ENCODE measurements at regions not wholly inside any gene's neighbourhood (a gene's known extent, or its start where the extent isn't known, plus 50 kb on each side); places are given as distances from the start of the nearest gene placed in this dataset.
A peak's percentile ranks its signal among the peaks of the same experiment; 100 is the strongest.

DNA sequence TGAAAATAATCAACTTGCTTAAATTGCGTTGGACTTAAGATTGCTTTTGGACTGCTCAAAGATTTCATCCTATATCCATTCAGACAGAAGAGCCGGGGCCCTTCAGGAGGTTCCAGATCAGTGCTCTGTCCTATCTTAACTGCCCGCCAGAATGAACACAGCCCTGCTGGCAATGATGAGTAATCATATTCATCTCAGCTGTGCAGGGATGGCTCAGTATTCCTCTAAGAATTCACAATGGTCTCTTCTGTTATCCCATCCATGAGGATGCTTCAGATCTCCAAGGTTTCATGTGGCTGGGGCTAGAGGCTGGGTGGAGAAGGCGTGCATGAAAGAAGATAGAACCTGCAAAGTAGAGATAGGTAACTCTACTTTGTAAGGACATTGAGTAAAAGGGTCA, 80.0 kb upstream of the NPVF start:
- Mint-ChIP-seq H3K9me3 (ENCODE audit: unreplicated experiment) (peaks cover 2% of the 10 kb centered on the region), H3K27me3 (ENCODE audit: low read depth, unreplicated experiment) (no peaks in the 10 kb centered on the region), H3K4me1 (ENCODE audit: low read depth, unreplicated experiment) (peaks cover 8% of the 10 kb centered on the region), H3K36me3 (ENCODE audit: low read depth, unreplicated experiment) (no peaks in the 10 kb centered on the region), H3K4me3 (ENCODE audit: unreplicated experiment) (no peak overlapping the region), H3K27ac (ENCODE audit: unreplicated experiment) (no peak overlapping the region)
- no peaks in the 10 kb centered on the region for H3K4me1 ChIP-seq (ENCODE audit: insufficient read depth, low read length)
- no peak overlapping the region for H3K9ac ChIP-seq (ENCODE audit: low read length)
- H3K27ac ChIP-seq (ENCODE audit: low read depth, low read length) = no peak overlapping the region
- H3K79me2 ChIP-seq (ENCODE audit: insufficient read depth, low read length) = no peaks in the 10 kb centered on the region
- H3K4me3 ChIP-seq (ENCODE audit: insufficient read depth, low read depth, low read length) = no peak overlapping the region
- no peaks in the 10 kb centered on the region for H3K27me3 ChIP-seq (ENCODE audit: insufficient read depth, low read length)
- DNase-seq (ENCODE audit: low read depth) (no peak), FAIRE-seq (peak; percentile 9)
- no peak for TF ChIP-seq CTCF (IDR thresholded peaks at IDR 0.05; ENCODE audit: insufficient read depth, low read depth, low read length)
- TF ChIP-seq EZH2 (IDR thresholded peaks at IDR 0.05; ENCODE audit: insufficient read depth, low read length) = no peak
- no peak overlapping the region for H3K4me2 ChIP-seq (ENCODE audit: low read length)
- H3K36me3 ChIP-seq (ENCODE audit: insufficient read depth, low read length) = no peaks in the 10 kb centered on the region
- H3K9me3 ChIP-seq (ENCODE audit: insufficient read depth, low read depth, low read length) = no peaks in the 10 kb centered on the region
- no peak overlapping the region for H2AFZ ChIP-seq (ENCODE audit: low read depth, low read length)
- no peaks in the 10 kb centered on the region for H4K20me1 ChIP-seq (ENCODE audit: insufficient read depth, low read length)

- Mint-ChIP-seq H3K27ac (ENCODE audit: unreplicated experiment) (no peak overlapping the region), H3K36me3 (ENCODE audit: low read depth, unreplicated experiment) (no peaks in the 10 kb centered on the region), H3K4me3 (ENCODE audit: unreplicated experiment) (no peak overlapping the region), H3K9me3 (ENCODE audit: unreplicated experiment) (peaks cover 2% of the 10 kb centered on the region), H3K27me3 (ENCODE audit: low read depth, unreplicated experiment) (no peaks in the 10 kb centered on the region), H3K4me1 (ENCODE audit: low read depth, unreplicated experiment) (no peaks in the 10 kb centered on the region)
- Histone ChIP-seq H3K9ac (ENCODE audit: low read length) (no peak overlapping the region), H3K36me3 (ENCODE audit: insufficient read depth, low read length) (no peaks in the 10 kb centered on the region), H3K4me3 (ENCODE audit: insufficient read depth, low read depth, low read length) (no peak overlapping the region), H3K79me2 (ENCODE audit: insufficient read depth, low read length) (no peaks in the 10 kb centered on the region), H3K27ac (ENCODE audit: low read depth, low read length) (no peak overlapping the region), H3K9me3 (ENCODE audit: insufficient read depth, low read depth, low read length) (no peaks in the 10 kb centered on the region), H3K27me3 (ENCODE audit: insufficient read depth, low read length) (no peaks in the 10 kb centered on the region), H3K4me1 (ENCODE audit: insufficient read depth, low read length) (no peaks in the 10 kb centered on the region), H4K20me1 (ENCODE audit: insufficient read depth, low read length) (no peaks in the 10 kb centered on the region), H3K4me2 (ENCODE audit: low read length) (no peak overlapping the region), H2AFZ (ENCODE audit: low read depth, low read length) (no peak overlapping the region)
- FAIRE-seq (no peak), DNase-seq (ENCODE audit: low read depth) (no peak)
- TF ChIP-seq EZH2 (IDR thresholded peaks at IDR 0.05; ENCODE audit: insufficient read depth, low read length) (no peak), CTCF (IDR thresholded peaks at IDR 0.05; ENCODE audit: insufficient read depth, low read depth, low read length) (no peak)
Measured at GRCh38 chr7:25308906-25309705, 80.8 kb upstream of the NPVF start.

- no peak overlapping the region for H3K27ac Mint-ChIP-seq (ENCODE audit: unreplicated experiment)
Measured at GRCh38 chr7:25310896-25311295, 82.6 kb upstream of the NPVF start.

More at GRCh38 chr7:25310896-25311295, 82.6 kb upstream of the NPVF start:
- Mint-ChIP-seq H3K27me3 (ENCODE audit: low read depth, unreplicated experiment) (no peaks in the 10 kb centered on the region), H3K4me1 (ENCODE audit: low read depth, unreplicated experiment) (peaks cover 2% of the 10 kb centered on the region), H3K9me3 (ENCODE audit: unreplicated experiment) (peaks cover 2% of the 10 kb centered on the region), H3K4me3 (ENCODE audit: unreplicated experiment) (no peak overlapping the region), H3K36me3 (ENCODE audit: low read depth, unreplicated experiment) (no peaks in the 10 kb centered on the region)
- H2AFZ ChIP-seq (ENCODE audit: low read depth, low read length) = no peak overlapping the region
- H3K27me3 ChIP-seq (ENCODE audit: insufficient read depth, low read length) = no peaks in the 10 kb centered on the region
- no peaks in the 10 kb centered on the region for H3K36me3 ChIP-seq (ENCODE audit: insufficient read depth, low read length)
- no peak for DNase-seq (ENCODE audit: low read depth)
- no peak overlapping the region for H3K4me2 ChIP-seq (ENCODE audit: low read length)
- H3K9me3 ChIP-seq (ENCODE audit: insufficient read depth, low read depth, low read length) = no peaks in the 10 kb centered on the region
- no peaks in the 10 kb centered on the region for H3K79me2 ChIP-seq (ENCODE audit: insufficient read depth, low read length)
- FAIRE-seq = no peak
- no peak overlapping the region for H3K9ac ChIP-seq (ENCODE audit: low read length)
- H3K4me3 ChIP-seq (ENCODE audit: insufficient read depth, low read depth, low read length) = no peak overlapping the region
- H3K4me1 ChIP-seq (ENCODE audit: insufficient read depth, low read length) = no peaks in the 10 kb centered on the region
- no peaks in the 10 kb centered on the region for H4K20me1 ChIP-seq (ENCODE audit: insufficient read depth, low read length)
- no peak overlapping the region for H3K27ac ChIP-seq (ENCODE audit: low read depth, low read length)
- TF ChIP-seq EZH2 (IDR thresholded peaks at IDR 0.05; ENCODE audit: insufficient read depth, low read length) = no peak
- TF ChIP-seq CTCF (IDR thresholded peaks at IDR 0.05; ENCODE audit: insufficient read depth, low read depth, low read length) = no peak

All from astrocyte (in vitro differentiated cells and primary cell).